ENCODE measurements at regions not wholly inside any gene's neighbourhood (a gene's known extent, or its start where the extent isn't known, plus 50 kb on each side); places are given as distances from the start of the nearest gene placed in this dataset.

- ATAC-seq (ENCODE audit: poor library complexity), result no peak
- intact Hi-C loops (cut with DNase I), result no loop called here
- no peak for DNase-seq
Measured at GRCh38 chr13:40056898-40057619, 401.6 kb downstream of the COG6 start.

- intact Hi-C loops (cut with DNase I), result no loop called here
- no peak for ATAC-seq (ENCODE audit: poor library complexity)
- DNase-seq, result no peak
Measured at GRCh38 chr13:40058757-40059236, 403.3 kb downstream of the COG6 start.

- ATAC-seq (ENCODE audit: poor library complexity) (no peak), DNase-seq (no peak)
- intact Hi-C loops (cut with DNase I), result no loop called here
Measured at GRCh38 chr13:40059540-40060232, 404.2 kb downstream of the COG6 start.

DNA sequence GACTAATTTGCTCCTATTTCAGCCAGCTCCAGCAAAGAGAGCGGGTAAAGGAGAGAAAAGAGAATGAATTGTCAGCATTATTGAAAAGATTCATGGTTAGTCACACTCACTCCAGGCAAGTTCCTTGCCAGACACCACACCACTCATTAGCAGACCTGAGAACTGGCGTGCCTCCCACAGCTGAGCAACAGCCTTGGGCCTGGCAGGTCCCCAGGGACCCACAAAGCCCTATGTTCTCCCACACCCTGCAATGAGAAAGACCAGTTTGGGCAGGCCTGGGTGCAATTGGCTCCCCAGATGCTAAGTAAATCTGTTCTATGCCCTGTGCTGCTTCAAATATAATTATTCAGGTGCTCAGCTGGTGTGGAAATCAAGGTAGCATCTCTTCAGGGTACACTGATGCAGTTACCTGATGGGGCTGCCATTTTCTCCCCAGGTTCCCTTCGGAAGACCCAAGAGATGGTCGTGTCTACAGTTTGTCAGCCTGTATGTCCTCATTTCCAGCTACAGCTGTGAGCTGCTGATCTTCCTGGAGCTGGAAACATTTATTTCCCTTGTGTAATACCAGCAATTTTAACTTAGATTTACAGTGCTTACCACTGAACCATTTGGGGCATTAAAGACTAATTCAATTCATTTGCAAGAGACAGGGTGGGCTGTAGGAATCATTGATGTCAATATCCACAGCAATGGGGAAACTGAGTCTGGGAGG lies 405.0 kb downstream of the COG6 start:
- peak; percentile 50 for DNase-seq
- peak; percentile 52 for ATAC-seq (ENCODE audit: poor library complexity)
- intact Hi-C loops (cut with DNase I), result no loop called here

- intact Hi-C loops (cut with DNase I), result no loop called here
- ATAC-seq (ENCODE audit: poor library complexity) (no peak), DNase-seq (no peak)
Measured at GRCh38 chr13:40061466-40062450, 406.3 kb downstream of the COG6 start.

GRCh38 chr13:40063278-40063698 lies 407.8 kb downstream of the COG6 start:
- peak; percentile 23 for ATAC-seq (ENCODE audit: poor library complexity)
- intact Hi-C loops (cut with DNase I), result no loop called here
- DNase-seq, result no peak

- intact Hi-C loops (cut with DNase I), result no loop called here
- no peak for DNase-seq
- ATAC-seq (ENCODE audit: poor library complexity), result no peak
Measured at GRCh38 chr13:40063703-40064102, 408.2 kb downstream of the COG6 start.

DNA sequence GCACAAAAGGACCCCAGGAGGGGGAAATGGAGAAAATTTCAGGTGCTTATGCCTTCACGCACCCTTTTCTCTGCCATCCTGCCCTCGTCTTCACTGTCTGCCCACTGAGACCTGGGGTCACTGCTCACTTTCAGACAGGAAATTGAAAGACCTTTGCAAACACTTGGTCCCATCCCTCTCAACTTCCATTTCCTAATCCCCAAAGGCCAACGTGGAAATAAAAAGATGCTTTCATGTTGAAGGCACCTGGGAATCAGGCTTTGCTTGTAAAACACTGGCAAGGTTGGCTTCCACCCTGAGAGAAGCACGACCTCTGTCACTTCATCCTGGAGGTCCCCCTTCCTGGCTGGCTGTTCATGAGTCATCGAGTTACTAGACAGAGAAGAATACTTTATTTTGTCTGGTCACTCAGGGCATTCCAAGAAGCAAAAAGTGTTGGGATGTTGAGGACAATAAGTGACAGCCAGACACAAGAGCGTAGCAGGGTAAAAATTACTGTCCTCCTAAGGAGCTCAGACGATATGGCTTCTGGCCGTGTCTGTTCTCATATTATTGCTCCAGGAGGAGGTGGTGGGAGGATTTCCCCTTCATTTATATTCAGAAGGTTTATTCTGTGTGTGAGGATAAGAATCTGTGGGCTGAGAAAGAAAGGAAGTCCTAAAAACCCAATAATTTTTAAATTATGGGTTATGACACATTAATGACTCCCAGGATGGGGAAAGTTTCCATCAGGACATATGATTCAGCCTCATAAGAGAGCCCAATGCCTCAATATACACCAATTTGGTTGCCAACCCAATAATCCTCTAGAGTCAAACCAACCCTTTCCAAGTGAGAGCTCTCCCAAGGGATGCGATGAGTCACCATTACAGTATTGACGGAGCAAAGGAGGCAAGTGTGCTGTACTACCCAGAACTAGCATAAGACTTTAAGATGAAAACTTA lies 409.0 kb downstream of the COG6 start:
- intact Hi-C loops (cut with DNase I), result no loop called here
- ATAC-seq (ENCODE audit: poor library complexity), result no peak
- no peak for DNase-seq

GRCh38 chr13:40069173-40070044 lies 413.9 kb downstream of the COG6 start:
- intact Hi-C loops (cut with DNase I), result loop anchor here (2.0 kb wide), 1 partner anchor 613 kb away; no protein-coding TSS in a partner anchor
- DNase-seq, result peak; percentile 79
- ATAC-seq (ENCODE audit: poor library complexity), result peak; percentile 97

- intact Hi-C loops (cut with DNase I), result loop anchor here (2.0 kb wide), 1 partner anchor 612 kb away; no protein-coding TSS in a partner anchor
- ATAC-seq (ENCODE audit: poor library complexity) (no peak), DNase-seq (no peak)
Measured at GRCh38 chr13:40070357-40070756, 414.9 kb downstream of the COG6 start.

GRCh38 chr13:40072663-40073120 lies 417.2 kb downstream of the COG6 start:
- intact Hi-C loops (cut with DNase I), result no loop called here
- no peak for ATAC-seq (ENCODE audit: poor library complexity)

DNA sequence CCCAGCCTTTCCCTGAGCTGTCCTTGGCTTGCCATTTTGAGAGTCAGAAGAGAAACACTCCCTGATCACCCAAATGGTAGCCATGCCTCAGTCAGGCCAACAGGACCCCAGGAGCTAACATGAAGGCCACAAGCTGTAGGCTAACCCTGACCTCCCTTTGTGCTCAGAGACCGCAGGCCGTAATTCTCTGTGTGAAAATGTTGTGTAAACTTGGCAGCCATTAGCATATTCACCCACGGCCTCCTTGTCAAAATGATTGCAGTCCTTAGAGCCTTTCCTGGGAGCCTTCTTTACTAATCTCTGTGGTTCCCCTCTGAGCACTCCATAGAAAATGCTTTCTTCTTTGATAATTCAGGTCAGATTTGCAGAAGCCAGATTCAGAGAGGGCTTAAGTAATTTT lies 418.9 kb downstream of the COG6 start:
- ATAC-seq (ENCODE audit: poor library complexity), result peak; percentile 60
- intact Hi-C loops (cut with DNase I), result no loop called here

More at GRCh38 chr13:40072663-40073120, 417.2 kb downstream of the COG6 start:
- no peak for DNase-seq

DNA sequence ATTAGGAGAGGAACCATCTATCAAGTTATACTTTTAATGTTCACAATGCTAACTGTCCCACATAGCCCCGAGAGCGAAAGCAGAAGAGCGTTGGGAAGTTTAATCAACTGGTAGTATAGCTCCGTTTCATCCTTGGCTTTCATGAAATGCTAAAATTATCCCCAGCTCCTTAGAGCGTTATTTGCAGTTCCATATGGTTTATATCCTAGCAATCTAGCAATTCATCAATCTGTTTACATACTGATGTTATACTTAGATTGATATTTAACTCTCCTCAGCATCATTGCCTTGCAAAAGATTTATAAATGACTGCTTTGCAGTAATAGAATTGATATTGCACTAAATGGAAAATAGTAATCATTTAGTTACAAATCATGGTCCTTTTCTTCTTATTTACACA lies 419.8 kb downstream of the COG6 start:
- intact Hi-C loops (cut with DNase I), result no loop called here
- ATAC-seq (ENCODE audit: poor library complexity), result no peak
- no peak for DNase-seq

More for the DNA sequence above, 418.9 kb downstream of the COG6 start:
- no peak for DNase-seq

- DNase-seq, result no peak
- no peak for ATAC-seq (ENCODE audit: poor library complexity)
- intact Hi-C loops (cut with DNase I), result no loop called here
Measured at GRCh38 chr13:40076765-40077362, 421.4 kb downstream of the COG6 start.

DNA sequence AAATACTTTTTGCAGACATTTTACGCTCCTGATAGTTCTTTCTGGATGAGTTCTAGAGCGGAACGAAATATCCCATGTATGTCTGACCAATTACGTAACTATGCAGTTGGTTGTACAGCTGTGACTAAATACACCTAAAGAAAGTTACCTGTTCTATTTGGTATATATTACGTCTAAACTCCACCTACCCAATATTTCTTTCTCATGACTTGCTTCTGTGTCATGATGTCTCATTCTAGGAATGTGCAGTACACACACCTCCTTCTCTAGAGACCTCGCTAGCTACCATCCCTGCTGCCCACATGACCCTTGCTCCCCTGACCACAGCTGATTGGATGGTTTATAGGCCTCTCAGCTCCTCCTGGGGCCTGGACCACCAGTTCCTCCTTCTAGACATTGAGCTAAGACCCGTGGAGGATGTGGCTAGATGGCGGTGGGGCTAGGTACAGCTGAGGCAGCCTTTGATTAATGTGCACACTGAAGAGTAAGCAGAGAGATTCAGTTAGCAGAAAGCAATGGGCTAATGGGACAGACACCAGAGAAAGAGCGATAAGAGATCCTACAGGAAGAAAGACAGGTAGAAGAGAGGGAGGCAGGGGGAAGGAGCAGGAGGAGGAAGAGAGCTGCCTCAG lies 422.1 kb downstream of the COG6 start:
- intact Hi-C loops (cut with DNase I), result no loop called here
- ATAC-seq (ENCODE audit: poor library complexity), result no peak
- DNase-seq, result no peak

Measured in Right ventricle myocardium superior (tissue), 1 donor.